ENCODE measurements at regions not wholly inside any gene's neighbourhood (a gene's known extent, or its start where the extent isn't known, plus 50 kb on each side); places are given as distances from the start of the nearest gene placed in this dataset.
"Not testable (repeated sequence)": the region's sequence is repeated elsewhere in the genome, so short reads cannot be mapped to it uniquely, and the experiment has no call there.

GRCh38 chr11:23885801-23886200 is 611.1 kb upstream of the LUZP2 start:
- no peak for DNase-seq

- not testable (repeated sequence) for DNase-seq
These were observed 609.7 kb upstream of the LUZP2 start for GRCh38 chr11:23887122-23887521.

GRCh38 chr11:23893126-23893525 is 603.7 kb upstream of the LUZP2 start:
- no peak for DNase-seq

- no peak for DNase-seq
These were observed 599.2 kb upstream of the LUZP2 start for GRCh38 chr11:23897453-23898286.

GRCh38 chr11:23903044-23903704 is 593.7 kb upstream of the LUZP2 start:
- no peak for DNase-seq

- no peak for DNase-seq
These were observed 577.4 kb upstream of the LUZP2 start for GRCh38 chr11:23919455-23919854.

- DNase-seq, result no peak
These were observed 573.5 kb upstream of the LUZP2 start for GRCh38 chr11:23923357-23923756.

GRCh38 chr11:23924226-23924625 is 572.6 kb upstream of the LUZP2 start:
- DNase-seq, result no peak

- DNase-seq, result no peak
These were observed 565.4 kb upstream of the LUZP2 start for GRCh38 chr11:23931443-23931842.

- no peak for DNase-seq
These were observed 564.4 kb upstream of the LUZP2 start for GRCh38 chr11:23932485-23932898.

GRCh38 chr11:23933721-23934120 is 563.1 kb upstream of the LUZP2 start:
- DNase-seq, result no peak

GRCh38 chr11:23934671-23935270 is 562.1 kb upstream of the LUZP2 start:
- DNase-seq, result not testable (repeated sequence)

GRCh38 chr11:23942117-23942815 is 554.6 kb upstream of the LUZP2 start:
- not testable (repeated sequence) for DNase-seq

GRCh38 chr11:23944923-23945322 is 551.9 kb upstream of the LUZP2 start:
- no peak for DNase-seq

- DNase-seq, result no peak
These were observed 549.0 kb upstream of the LUZP2 start for GRCh38 chr11:23947883-23948282.

GRCh38 chr11:23948851-23949250 is 548.0 kb upstream of the LUZP2 start:
- no peak for DNase-seq

- DNase-seq, result no peak
These were observed 542.7 kb upstream of the LUZP2 start for GRCh38 chr11:23953951-23954710.

- DNase-seq, result no peak
These were observed 542.1 kb upstream of the LUZP2 start for GRCh38 chr11:23954730-23955129.

GRCh38 chr11:23956586-23956985 is 540.3 kb upstream of the LUZP2 start:
- DNase-seq, result no peak

- no peak for DNase-seq
These were observed 539.5 kb upstream of the LUZP2 start for GRCh38 chr11:23957314-23957713.

GRCh38 chr11:23959462-23959861 is 537.4 kb upstream of the LUZP2 start:
- DNase-seq, result no peak

- no peak for DNase-seq
These were observed 535.1 kb upstream of the LUZP2 start for GRCh38 chr11:23961503-23962338.

Measured in NCI-H1694 treated with DMSO at 0.1 percent for 48 hours (cell line).